H1 (cell line): ENCODE measurements at regions not wholly inside any gene's neighbourhood (a gene's known extent, or its start where the extent isn't known, plus 50 kb on each side); places are given as distances from the start of the nearest gene placed in this dataset.
"Not testable (repeated sequence)": the region's sequence is repeated elsewhere in the genome, so short reads cannot be mapped to it uniquely, and the experiment has no call there.

Experiments
- CTCF ChIA-PET: fragments of 300-600 bp; sonication (Branson Sonifier 250); formaldehyde crosslinking; loops from one replicate; lab custom pipeline; 2021; ENCODE audit not compliant: partially characterized antibody; lab: Charles Lee
- POLR2A ChIA-PET: fragments of 300-600 bp; sonication (Branson Sonifier 250); formaldehyde crosslinking; loops from one replicate; lab custom pipeline; 2021; ENCODE audit warnings: inconsistent platforms; ENCODE audit not compliant: partially characterized antibody; lab: Charles Lee
- DNase-seq, 2 experiments: peaks; one replicate each; pipeline versions ENCODE4 v3.0.0 to v3.0.0-alpha.2; 2010 to 2022; ENCODE audit warnings: low spot score in 2 of 2, low read depth in 1 of 2, mixed read lengths in 1 of 2
- FAIRE-seq: peaks from 2 replicates; lab custom pipeline; 2011; peaks lifted over from hg19 to GRCh38; lab: Jason Lieb, UNC
- H2AFZ ChIP-seq: 2 replicates; pipeline ENCODE4 v1.8.1; 2012; ENCODE audit warnings: low read length, inconsistent platforms
- H2AK5ac ChIP-seq: 2 replicates; pipeline ENCODE4 v1.6.1; 2013; ENCODE audit warnings: low read depth, low read length
- H2BK120ac ChIP-seq: replicated peaks from 2 replicates; pipeline ENCODE3; 2013; ENCODE audit warnings: low read depth, low read length, inconsistent platforms
- H2BK12ac ChIP-seq: 2 replicates; pipeline ENCODE4 v1.6.1; 2013; ENCODE audit warnings: low read depth, low read length
- H2BK15ac ChIP-seq: 2 replicates; pipeline ENCODE4 v1.6.1; 2013; ENCODE audit warnings: low read length
- H2BK20ac ChIP-seq: 2 replicates; pipeline ENCODE4 v1.6.1; 2013; ENCODE audit warnings: low read length
- H2BK5ac ChIP-seq: 2 replicates; pipeline ENCODE4 v1.6.1; 2013; ENCODE audit warnings: low read depth, low read length
- H3K14ac ChIP-seq: 2 replicates; pipeline ENCODE4 v1.6.1; 2013; ENCODE audit warnings: inconsistent platforms; ENCODE audit not compliant: insufficient read length
- H3K18ac ChIP-seq: 2 replicates; pipeline ENCODE4 v1.6.1; 2013; ENCODE audit warnings: low read length; ENCODE audit errors: extremely low read depth
- H3K23ac ChIP-seq: 2 replicates; pipeline ENCODE4 v1.6.1; 2013; ENCODE audit warnings: inconsistent platforms; ENCODE audit not compliant: insufficient read length
- H3K23me2 ChIP-seq: 2 replicates; pipeline ENCODE4 v1.6.1; 2013; ENCODE audit warnings: low read depth, low read length
- H3K27ac ChIP-seq: 2 replicates; pipeline ENCODE4 v1.6.1; 2011; ENCODE audit warnings: low read depth, low read length, inconsistent platforms
- H3K27me3 ChIP-seq, 4 experiments: replicated peaks in 1 of 4; 1 replicate in 1 of 4; 2 replicates in 3 of 4; pipeline versions ENCODE4 v1.6.1 to v1.8.1; 2011 to 2013; ENCODE audit warnings: low read length in 3 of 4, mild to moderate bottlenecking in 3 of 4, inconsistent platforms in 2 of 4, mixed read lengths in 2 of 4, moderate library complexity in 1 of 4; ENCODE audit not compliant: control insufficient read depth in 3 of 4, insufficient read depth in 3 of 4; ENCODE audit errors: extremely low read depth in 1 of 4
- H3K36me3 ChIP-seq, 4 experiments: 2 replicates each; pipeline versions ENCODE4 v1.6.1 to v1.8.1; 2011 to 2013; ENCODE audit warnings: mild to moderate bottlenecking in 4 of 4, low read length in 3 of 4, moderate library complexity in 2 of 4, control low read depth in 1 of 4, inconsistent platforms in 1 of 4; ENCODE audit not compliant: insufficient read depth in 4 of 4, control insufficient read depth in 2 of 4
- H3K4ac ChIP-seq: replicated peaks from 2 replicates; pipeline ENCODE3; 2013; ENCODE audit warnings: low read length, low read depth, mixed read lengths, inconsistent platforms; ENCODE audit not compliant: insufficient read length
- H3K4me1 ChIP-seq, 4 experiments: replicated peaks in 1 of 4; 1 replicate in 1 of 4; 2 replicates in 3 of 4; pipeline versions ENCODE4 v1.6.1 to v1.8.1; 2011 to 2013; ENCODE audit warnings: low read length in 3 of 4, inconsistent platforms in 2 of 4, mixed read lengths in 1 of 4; ENCODE audit not compliant: insufficient read depth in 4 of 4, control insufficient read depth in 3 of 4
- H3K4me2 ChIP-seq, 2 experiments: 2 replicates each; pipeline versions ENCODE4 v1.6.1 to v1.8.1; 2011 to 2013; ENCODE audit warnings: low read depth in 2 of 2, low read length in 2 of 2, control low read depth in 1 of 2, inconsistent platforms in 1 of 2, mild to moderate bottlenecking in 1 of 2; ENCODE audit not compliant: insufficient read depth in 1 of 2
- H3K4me3 ChIP-seq, 4 experiments: fragments of 200-600, 300-600 bp in 1 of 4; sonication (generic), shearing (Covaris generic), sonication (Bioruptor Twin) in 1 of 4; 2 replicates each; pipeline versions ENCODE4 v1.5.1 to v1.8.1; 2011 to 2016; ENCODE audit warnings: low read length in 4 of 4, low read depth in 3 of 4, control low read depth in 2 of 4, inconsistent platforms in 2 of 4, mild to moderate bottlenecking in 2 of 4, mixed read lengths in 1 of 4, moderate library complexity in 1 of 4; ENCODE audit not compliant: insufficient read depth in 2 of 4; ENCODE audit errors: extremely low read depth in 1 of 4
- H3K56ac ChIP-seq: replicated peaks from 2 replicates; pipeline ENCODE3; 2013; ENCODE audit warnings: low read depth, mild to moderate bottlenecking, mixed read lengths, low read length, inconsistent platforms; ENCODE audit not compliant: insufficient read length
- H3K79me1 ChIP-seq: 2 replicates; pipeline ENCODE4 v1.6.1; 2013; ENCODE audit warnings: low read depth, low read length, control low read depth
- H3K79me2 ChIP-seq, 2 experiments: 2 replicates each; pipeline versions ENCODE4 v1.6.1 to v1.8.1; 2012 to 2013; ENCODE audit warnings: low read length in 2 of 2, mild to moderate bottlenecking in 2 of 2, inconsistent platforms in 1 of 2; ENCODE audit not compliant: insufficient read depth in 2 of 2, control insufficient read depth in 1 of 2
- H3K9ac ChIP-seq, 4 experiments: replicated peaks in 1 of 4; 1 replicate in 1 of 4; 2 replicates in 3 of 4; pipeline versions ENCODE4 v1.6.1 to v1.8.1; 2011 to 2013; ENCODE audit warnings: low read depth in 3 of 4, low read length in 3 of 4, control low read depth in 2 of 4, mild to moderate bottlenecking in 2 of 4, moderate library complexity in 2 of 4, inconsistent platforms in 1 of 4; ENCODE audit errors: extremely low read depth in 1 of 4
- H3K9me3 ChIP-seq, 2 experiments: 2 replicates each; pipeline versions ENCODE4 v1.6.1 to v1.8.1; 2012 to 2013; ENCODE audit warnings: mild to moderate bottlenecking in 2 of 2, moderate library complexity in 2 of 2, control low read depth in 1 of 2, inconsistent platforms in 1 of 2, low read depth in 1 of 2, low read length in 1 of 2, mixed read lengths in 1 of 2; ENCODE audit not compliant: insufficient read depth in 2 of 2
- H4K20me1 ChIP-seq, 2 experiments: replicated peaks in 1 of 2; 2 replicates each; pipeline versions ENCODE3 to v1.8.1; 2011 to 2013; ENCODE audit warnings: inconsistent platforms in 2 of 2, low read length in 2 of 2, mild to moderate bottlenecking in 1 of 2; ENCODE audit not compliant: insufficient read depth in 2 of 2, control insufficient read depth in 1 of 2
- H4K5ac ChIP-seq: 2 replicates; pipeline ENCODE4 v1.6.1; 2013; ENCODE audit warnings: low read length, low read depth, mixed read lengths, inconsistent platforms; ENCODE audit not compliant: insufficient read length
- H4K8ac ChIP-seq: 2 replicates; pipeline ENCODE4 v1.8.0; 2013; ENCODE audit warnings: mild to moderate bottlenecking, moderate library complexity, low read length, inconsistent platforms; ENCODE audit not compliant: insufficient read depth; ENCODE audit errors: extremely low read depth
- H4K91ac ChIP-seq: replicated peaks from 2 replicates; pipeline ENCODE3; 2013; ENCODE audit warnings: low read length, mixed read lengths, inconsistent platforms; ENCODE audit not compliant: insufficient read length
- SIN3A ChIP-seq, 2 experiments: IDR thresholded peaks in 1 of 2; conservative IDR thresholded peaks in 1 of 2; 2 replicates each; pipeline ENCODE4 v1.6.1; 2011 to 2012; ENCODE audit warnings: low read length in 2 of 2, improper control_type of control experiment in 1 of 2, low read depth in 1 of 2, mild to moderate bottlenecking in 1 of 2
- YY1 ChIP-seq: IDR thresholded peaks from 2 replicates; pipeline ENCODE4 v1.6.1; 2011; ENCODE audit warnings: low read depth, mild to moderate bottlenecking, low read length
- WGBS, 2 experiments: shearing (Covaris generic) in 1 of 2; methylation state at CpG; one replicate each; pipeline versions ENCODE4 v1.1.6 to v1.1.7; 2013 to 2015; ENCODE audit warnings: low lambda C conversion rate in 2 of 2, mixed read lengths in 2 of 2, inconsistent platforms in 1 of 2, low coverage in 1 of 2, missing lambda C conversion rate in 1 of 2; ENCODE audit not compliant: insufficient replicate concordance in 2 of 2, insufficient coverage in 1 of 2, insufficient read length in 1 of 2; ENCODE audit errors: extremely low coverage in 1 of 2, missing lambda C conversion rate in 1 of 2; 5-methylcytosine and 5-hydroxymethylcytosine counted together

DNA sequence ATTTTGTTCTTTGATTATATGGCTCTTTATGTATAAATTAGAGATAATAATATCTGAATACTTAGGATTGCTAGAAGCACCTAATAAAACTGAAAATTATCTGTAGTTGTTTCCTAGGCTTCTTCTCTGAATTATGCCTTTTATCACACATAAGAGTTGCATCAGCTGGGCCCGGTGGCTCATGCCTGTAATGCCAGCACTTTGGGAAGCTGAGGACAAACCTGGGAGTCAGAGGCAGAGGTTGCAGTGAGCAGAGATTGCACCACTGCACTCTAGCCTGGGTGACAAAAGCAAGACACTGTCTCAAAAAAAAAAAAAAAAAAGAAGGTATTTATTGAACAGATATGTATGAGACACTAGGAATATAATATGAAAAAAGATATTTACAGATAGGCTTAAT is 773.5 kb upstream of the AGA start:
- H2BK15ac ChIP-seq: no peak overlapping the region
- H2AK5ac ChIP-seq: no peak overlapping the region
- no peaks in the 10 kb centered on the region for H3K79me1 ChIP-seq
- H2BK12ac ChIP-seq: no peak overlapping the region
- no peak overlapping the region for H3K18ac ChIP-seq
- no peak overlapping the region for H4K8ac ChIP-seq
- no peak overlapping the region for H4K91ac ChIP-seq
- H2BK120ac ChIP-seq: no peak overlapping the region
- H3K4ac ChIP-seq: no peak overlapping the region
- no peak overlapping the region for H2BK20ac ChIP-seq
- no peak overlapping the region for H2AFZ ChIP-seq
- no peak overlapping the region for H2BK5ac ChIP-seq
- TF ChIP-seq YY1: no peak
- TF ChIP-seq SIN3A (conservative IDR thresholded peaks at IDR 0.05 in 1 of 2, IDR thresholded peaks at IDR 0.05 in 1 of 2; ENCODE audit: low read depth in 1 of 2, low read length in 2 of 2): no peak
- FAIRE-seq: no peak
- no peaks in the 10 kb centered on the region for H3K9me3 ChIP-seq
- H3K4me1 ChIP-seq: no peaks in the 10 kb centered on the region
- no peaks in the 10 kb centered on the region for H3K27me3 ChIP-seq
- WGBS, 2 experiments: 89% methylated on average over 1 of the region's 1 CpG; no CpG with 5 or more reads in 1 of the 2 experiments
- ChIA-PET CTCF (no interaction called here), POLR2A (no interaction called here)
- H4K5ac ChIP-seq: no peak overlapping the region
- H3K23ac ChIP-seq: no peak overlapping the region
- H3K9ac ChIP-seq: no peak overlapping the region
- H3K4me2 ChIP-seq: no peak overlapping the region
- H3K14ac ChIP-seq: no peak overlapping the region
- H3K79me2 ChIP-seq: no peaks in the 10 kb centered on the region
- H3K36me3 ChIP-seq: no peaks in the 10 kb centered on the region
- no peaks in the 10 kb centered on the region for H4K20me1 ChIP-seq
- no peaks in the 10 kb centered on the region for H3K23me2 ChIP-seq
- no peak overlapping the region for H3K4me3 ChIP-seq
- DNase-seq: no peak
- no peak overlapping the region for H3K27ac ChIP-seq
- no peak overlapping the region for H3K56ac ChIP-seq

DNA sequence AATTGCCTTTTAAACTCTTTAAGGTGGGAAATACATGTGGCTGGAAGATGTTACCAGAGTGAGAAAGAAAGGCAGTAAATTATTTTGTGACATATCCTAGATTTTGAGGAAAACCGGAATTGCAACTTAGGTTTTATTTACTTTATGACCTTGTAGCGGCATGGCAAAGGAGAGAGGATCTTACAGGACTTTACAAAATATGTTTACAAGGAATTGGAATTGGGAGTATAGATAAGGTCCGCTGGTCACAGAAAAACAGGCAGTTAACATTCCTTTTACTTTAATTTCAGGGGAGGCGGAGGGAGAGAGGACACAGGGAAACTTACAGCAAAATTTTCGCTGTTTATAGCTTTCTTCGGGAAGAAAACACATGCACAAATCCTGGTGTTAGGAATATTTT is 784.2 kb upstream of the AGA start:
- FAIRE-seq, H3K4me2 ChIP-seq, H3K27ac ChIP-seq, H3K79me1 ChIP-seq, H3K23me2 ChIP-seq, H3K27me3 ChIP-seq, H2BK5ac ChIP-seq, H3K23ac ChIP-seq, H3K4me3 ChIP-seq, H3K9me3 ChIP-seq, H4K91ac ChIP-seq, H2AK5ac ChIP-seq, H2BK12ac ChIP-seq, H2BK20ac ChIP-seq, H3K36me3 ChIP-seq, CTCF ChIA-PET, H4K8ac ChIP-seq, H2BK120ac ChIP-seq, H3K4ac ChIP-seq, H2BK15ac ChIP-seq, H3K18ac ChIP-seq, H3K14ac ChIP-seq, DNase-seq, H3K56ac ChIP-seq, H3K9ac ChIP-seq, H3K4me1 ChIP-seq, H4K5ac ChIP-seq, POLR2A ChIA-PET, H4K20me1 ChIP-seq, H3K79me2 ChIP-seq, H2AFZ ChIP-seq: not testable (repeated sequence)
- WGBS, 2 experiments: 76% methylated on average over 5 of the region's 6 CpGs; no CpG with 5 or more reads in 1 of the 2 experiments
